T follicular helper cell (primary cell): ENCODE measurements at regions not wholly inside any gene's neighbourhood (a gene's known extent, or its start where the extent isn't known, plus 50 kb on each side); places are given as distances from the start of the nearest gene placed in this dataset.
"Not testable (repeated sequence)": the region's sequence is repeated elsewhere in the genome, so short reads cannot be mapped to it uniquely, and the experiment has no call there.

ENCODE experiments used
- DNase-seq: peaks from one replicate; pipeline ENCODE4 v3.0.0-alpha.2; 2020; ENCODE audit warnings: low read depth

GRCh38 chr5:135094339-135095051, 60.5 kb upstream of the PITX1 start:
- no peak for DNase-seq

GRCh38 chr5:135093483-135093882, 59.5 kb upstream of the PITX1 start:
- DNase-seq, result not testable (repeated sequence)

- no peak for DNase-seq
These were observed 58.4 kb upstream of the PITX1 start for GRCh38 chr5:135092476-135092875.

- DNase-seq, result no peak
These were observed 57.3 kb upstream of the PITX1 start for GRCh38 chr5:135091286-135091685.

- no peak for DNase-seq
These were observed 55.9 kb upstream of the PITX1 start for GRCh38 chr5:135089912-135090311.

- no peak for DNase-seq
These were observed 54.9 kb upstream of the PITX1 start for GRCh38 chr5:135088911-135089310.

GRCh38 chr5:135087950-135088349, 53.9 kb upstream of the PITX1 start:
- no peak for DNase-seq

GRCh38 chr5:135085936-135086725, 52.1 kb upstream of the PITX1 start:
- no peak for DNase-seq

GRCh38 chr5:135085133-135085935, 51.3 kb upstream of the PITX1 start:
- DNase-seq, result no peak
